HG03520 (cell line): ENCODE measurements at regions not wholly inside any gene's neighbourhood (a gene's known extent, or its start where the extent isn't known, plus 50 kb on each side); places are given as distances from the start of the nearest gene placed in this dataset.

Experiments
- ATAC-seq: cut with Tn5 transposase; IDR thresholded peaks from one replicate; pipeline ENCODE4 v1.9.1; 2021; ENCODE audit warnings: mild to moderate bottlenecking, moderate library complexity; ENCODE audit not compliant: unreplicated experiment

DNA sequence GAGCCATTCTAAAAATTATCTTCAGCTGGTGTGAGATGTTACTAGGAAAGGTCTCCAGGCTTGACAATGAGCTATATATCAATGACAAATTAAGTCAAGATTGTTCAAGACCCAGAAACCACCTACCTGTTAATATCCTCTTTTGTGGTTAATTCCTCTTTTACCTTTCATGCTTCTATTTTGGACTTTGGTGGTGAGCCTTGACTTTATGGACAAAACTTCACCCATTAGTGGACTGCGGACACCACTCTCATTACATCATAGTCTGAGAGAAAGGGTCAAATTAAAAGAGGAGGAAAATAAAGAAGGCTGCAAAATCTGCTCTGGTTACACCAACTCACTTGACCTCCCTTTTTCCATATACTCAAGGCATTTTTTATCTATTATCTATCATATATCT is 271.5 kb upstream of the TTC14 start:
- ATAC-seq: no peak

DNA sequence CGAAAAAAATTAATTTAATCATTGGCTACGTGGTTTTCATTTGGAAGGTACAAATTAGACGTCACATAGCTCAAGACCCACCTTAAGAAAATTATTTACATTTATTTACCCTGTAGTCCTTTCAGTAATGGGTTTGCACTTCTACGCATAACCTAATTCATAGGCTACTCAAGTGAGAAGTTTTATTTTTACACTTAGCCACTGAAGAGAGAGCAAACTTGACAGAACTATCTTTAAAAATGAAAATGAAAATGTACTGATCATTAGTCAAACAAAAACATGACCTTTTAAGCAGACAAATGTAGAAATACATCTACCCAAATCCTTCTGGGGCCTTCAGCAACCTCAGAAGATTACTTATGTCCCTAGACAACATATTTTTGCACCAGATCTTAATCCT is 269.4 kb upstream of the TTC14 start:
- ATAC-seq: peak; percentile 41

DNA sequence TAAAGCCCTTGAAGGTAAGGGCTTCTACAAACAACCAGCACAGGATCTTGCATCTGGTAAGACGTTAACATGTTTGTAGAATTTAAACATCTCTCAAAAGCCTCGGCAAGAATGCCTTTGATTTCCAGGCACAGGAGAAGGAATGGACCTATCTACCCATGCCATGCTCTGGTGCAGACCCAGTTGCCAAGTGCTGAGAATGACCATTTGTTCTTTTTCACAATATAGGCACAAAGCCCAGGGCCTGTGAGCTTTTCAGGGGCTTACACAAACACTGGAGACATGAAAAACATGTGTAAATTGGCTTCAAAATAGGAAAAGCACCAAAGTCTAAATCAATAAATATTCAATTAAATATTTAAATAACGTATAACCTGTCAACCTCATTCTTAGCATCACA is 266.9 kb upstream of the TTC14 start:
- ATAC-seq: no peak

DNA sequence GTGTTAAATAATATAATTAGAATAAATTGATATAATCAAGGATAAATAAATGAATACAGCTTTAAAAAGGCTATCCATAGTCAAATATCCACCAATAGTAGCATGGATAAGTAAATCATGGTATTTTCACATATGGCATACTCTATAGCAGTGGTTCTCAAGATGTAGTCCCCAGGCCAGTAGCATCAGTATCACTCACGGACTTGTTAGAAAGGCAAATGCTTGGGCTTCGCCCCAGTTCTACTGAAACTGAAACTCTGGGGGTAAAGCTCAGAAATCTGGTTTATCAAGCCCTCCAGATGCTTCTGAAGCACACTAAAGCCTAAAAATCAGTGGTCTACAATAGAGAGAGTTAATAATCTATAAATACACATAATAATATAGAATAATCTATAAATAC is 261.6 kb upstream of the TTC14 start:
- no peak for ATAC-seq

DNA sequence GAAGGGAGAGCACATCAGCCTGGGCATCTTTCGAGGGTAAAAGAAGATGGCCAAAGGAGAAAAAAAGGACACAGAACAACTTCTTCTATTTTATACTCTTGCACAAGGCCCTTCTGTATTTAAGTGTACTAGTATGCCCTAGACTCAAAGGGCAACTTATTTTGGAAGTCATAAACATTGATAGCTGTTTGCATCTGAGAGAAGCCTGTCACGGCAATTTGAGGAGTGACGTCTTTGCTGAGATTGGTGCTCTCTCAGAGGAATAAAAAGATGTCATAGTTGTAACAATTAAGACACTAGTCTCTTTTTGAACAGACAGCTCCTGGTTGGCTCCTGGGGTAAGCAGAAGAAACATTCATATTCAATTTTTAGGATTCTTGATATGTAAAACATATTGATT is 260.4 kb upstream of the TTC14 start:
- ATAC-seq: no peak

DNA sequence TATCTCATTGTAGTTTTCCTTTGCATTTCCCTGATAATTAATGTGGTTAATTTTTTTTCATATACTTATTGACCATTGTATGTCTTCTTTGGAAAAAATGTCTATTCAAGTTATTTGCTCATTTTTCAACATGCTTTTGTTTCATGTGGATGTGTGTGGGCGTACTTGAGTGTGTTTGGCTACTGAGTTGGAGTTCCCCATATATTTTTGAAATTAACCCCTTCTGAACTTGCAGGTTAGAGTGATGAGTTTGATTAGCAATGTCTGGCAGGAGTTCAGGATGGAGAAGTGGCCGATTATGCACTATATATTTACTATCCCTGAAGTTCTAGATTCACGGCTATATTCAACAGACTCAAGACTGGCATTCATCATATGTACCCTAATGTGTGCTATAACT is 250.4 kb upstream of the TTC14 start:
- ATAC-seq: no peak

DNA sequence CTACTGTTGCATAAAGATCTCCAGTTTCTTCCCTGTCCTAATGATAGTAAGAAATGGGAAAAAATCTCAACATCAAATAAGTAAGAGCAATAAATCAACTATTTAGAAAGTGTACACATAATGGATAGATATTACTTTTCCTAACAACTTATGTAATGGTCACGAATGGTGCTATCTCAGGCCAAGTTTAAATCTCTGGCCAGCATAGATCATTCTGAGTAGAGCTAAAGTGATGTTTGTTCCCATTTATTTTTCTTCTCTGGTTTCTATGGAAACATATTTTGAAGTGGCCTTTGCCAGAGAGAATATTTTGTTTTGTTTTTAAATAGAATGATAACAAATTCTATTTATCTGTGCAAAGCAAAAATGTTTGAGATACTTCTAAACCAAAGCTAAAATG is 249.7 kb upstream of the TTC14 start:
- ATAC-seq: no peak

DNA sequence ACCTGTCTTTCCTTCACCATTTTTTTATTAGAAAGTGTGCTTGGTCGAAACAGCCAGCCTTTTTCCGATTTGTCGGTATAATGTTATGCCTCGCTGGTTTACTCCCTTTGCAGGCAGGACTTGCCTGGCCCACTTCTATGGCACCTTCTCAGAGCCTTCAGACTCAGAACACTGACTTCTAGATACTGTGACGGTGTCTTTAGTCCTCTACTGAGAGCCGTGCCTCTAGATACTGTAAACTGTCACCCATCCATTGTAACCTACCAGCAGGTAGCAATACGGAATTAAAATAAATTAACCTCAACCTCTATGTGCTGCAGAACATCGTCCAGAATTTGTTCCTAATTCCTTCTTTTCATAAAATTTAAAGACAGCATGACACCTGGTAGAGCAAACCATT is 247.7 kb upstream of the TTC14 start:
- ATAC-seq: no peak

DNA sequence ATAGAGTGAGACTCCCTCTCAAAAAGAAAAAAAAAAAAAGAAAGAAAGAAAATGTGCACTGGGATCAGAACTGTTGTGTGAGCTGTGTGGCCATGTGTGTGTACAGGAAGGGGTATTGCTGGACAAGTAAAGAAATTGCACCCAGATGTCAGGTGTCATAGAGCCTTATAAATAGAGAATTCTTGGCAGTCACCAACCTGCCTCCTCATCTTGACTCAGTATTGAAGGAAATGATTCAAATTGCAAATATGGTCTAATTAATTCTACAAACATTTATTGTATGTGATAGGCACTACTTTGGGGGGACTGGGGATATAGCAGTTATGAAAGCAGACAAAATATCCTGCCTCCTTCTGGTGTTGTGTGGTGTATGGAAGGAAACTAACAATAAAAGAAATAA is 243.8 kb upstream of the TTC14 start:
- ATAC-seq: no peak

DNA sequence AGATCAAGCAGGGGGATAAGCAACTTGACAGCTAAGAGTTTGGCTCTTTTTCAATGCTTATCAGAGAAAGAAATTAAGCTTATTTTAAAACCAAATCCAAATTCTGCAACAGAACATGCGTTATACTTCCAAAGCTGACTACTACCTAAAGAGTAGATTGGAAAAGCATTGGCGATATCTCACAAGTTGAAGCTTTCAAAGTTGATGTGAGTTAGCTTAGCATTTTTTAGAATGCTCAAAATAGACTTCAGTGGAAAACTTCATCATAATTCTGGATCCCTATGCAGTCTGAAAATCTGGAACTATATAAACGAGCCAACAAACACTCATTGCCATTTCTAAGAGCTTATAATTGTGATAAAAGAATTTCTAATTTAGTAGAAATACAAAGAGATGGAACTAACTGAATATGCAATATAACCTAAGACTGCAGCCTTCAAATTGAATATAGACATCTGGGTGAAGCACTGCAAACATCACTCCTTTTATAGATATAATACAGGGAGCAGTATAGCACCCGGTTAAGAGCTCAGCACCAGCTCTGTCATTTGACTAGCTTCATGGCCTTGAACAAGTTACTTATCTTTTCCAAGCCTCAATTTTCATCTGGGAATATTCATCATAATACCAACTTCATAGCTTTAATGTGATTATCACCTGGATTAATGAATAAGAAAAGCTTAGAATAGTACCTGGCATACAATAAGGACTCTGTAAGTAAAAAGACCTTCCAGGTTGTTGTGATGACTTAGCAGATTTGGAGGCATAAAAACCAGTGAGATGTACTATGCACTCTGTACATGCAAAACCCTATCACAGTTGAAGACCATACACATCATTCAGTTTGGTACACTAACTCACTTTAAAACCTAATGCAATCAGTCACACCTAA is 242.7 kb upstream of the TTC14 start:
- ATAC-seq: no peak

DNA sequence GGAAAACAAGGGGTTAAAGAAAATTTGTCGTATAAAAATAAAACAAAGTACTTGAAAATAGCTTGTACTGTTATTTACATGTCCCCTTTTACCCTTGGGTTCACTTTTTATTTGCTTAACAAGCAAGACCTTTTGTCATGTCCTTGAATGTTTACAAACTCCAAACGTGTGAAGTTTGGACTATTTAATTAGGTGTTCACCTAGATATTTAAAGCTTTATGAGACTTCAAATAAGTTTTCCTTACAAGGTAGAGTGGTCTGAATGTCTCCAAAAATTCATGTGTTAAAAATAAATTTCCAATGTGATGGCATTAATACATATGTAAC is 242.0 kb upstream of the TTC14 start:
- ATAC-seq: no peak

DNA sequence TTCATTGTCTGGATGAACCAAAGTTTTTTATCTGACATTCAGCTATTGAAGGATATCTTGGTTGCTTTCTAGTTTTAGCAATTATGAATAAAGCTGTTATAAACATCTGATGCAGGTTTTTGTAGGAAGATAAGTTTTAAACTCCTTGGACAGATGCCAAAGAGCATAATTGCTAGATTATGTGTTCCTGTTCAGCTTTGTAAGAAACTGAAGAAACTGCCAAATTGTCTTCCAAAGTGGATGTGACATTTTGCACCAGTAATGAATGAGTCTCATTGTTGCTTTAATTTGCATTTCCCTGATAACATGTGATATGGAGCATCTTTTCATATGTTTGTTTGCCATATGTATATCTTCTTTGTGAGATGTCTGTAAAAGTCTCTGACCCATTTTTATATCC is 239.9 kb upstream of the TTC14 start:
- ATAC-seq: no peak

DNA sequence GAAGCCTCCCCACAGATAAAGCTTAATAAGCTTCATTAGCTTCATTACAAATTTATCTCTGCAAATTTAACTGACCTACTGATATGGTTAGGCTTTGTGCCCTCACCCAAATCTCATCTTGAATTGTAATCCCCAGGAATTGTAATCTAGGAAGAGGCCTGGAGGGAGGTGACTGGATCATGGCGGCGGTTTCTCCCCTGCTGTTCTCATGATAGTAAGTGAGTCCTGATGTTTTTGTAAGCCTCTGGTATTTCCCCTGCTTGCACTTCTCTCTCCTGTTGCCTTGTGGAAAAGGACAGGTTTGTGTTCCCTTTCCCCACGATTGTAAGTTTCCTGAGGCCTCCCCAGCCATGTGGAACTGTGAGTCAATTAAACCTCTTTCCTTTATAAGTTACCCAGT is 226.1 kb upstream of the TTC14 start:
- no peak for ATAC-seq

DNA sequence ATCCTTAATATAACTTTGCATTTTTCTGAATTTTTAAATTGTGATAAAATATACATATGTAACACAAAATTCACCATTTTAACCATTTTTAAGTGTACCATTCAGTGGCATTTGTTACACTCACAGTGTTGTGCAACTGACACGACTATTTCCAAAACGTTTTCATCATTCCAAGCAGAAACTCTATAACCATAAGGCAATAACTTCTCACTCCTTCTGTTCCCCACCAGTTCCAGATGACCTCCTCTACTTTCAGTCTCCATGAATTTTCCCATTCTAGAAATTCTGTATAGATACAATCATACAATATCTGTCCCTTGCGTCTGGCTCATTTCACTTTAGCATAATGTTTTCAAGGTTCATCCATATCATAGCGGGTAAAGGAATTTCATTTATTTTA is 223.5 kb upstream of the TTC14 start:
- no peak for ATAC-seq

DNA sequence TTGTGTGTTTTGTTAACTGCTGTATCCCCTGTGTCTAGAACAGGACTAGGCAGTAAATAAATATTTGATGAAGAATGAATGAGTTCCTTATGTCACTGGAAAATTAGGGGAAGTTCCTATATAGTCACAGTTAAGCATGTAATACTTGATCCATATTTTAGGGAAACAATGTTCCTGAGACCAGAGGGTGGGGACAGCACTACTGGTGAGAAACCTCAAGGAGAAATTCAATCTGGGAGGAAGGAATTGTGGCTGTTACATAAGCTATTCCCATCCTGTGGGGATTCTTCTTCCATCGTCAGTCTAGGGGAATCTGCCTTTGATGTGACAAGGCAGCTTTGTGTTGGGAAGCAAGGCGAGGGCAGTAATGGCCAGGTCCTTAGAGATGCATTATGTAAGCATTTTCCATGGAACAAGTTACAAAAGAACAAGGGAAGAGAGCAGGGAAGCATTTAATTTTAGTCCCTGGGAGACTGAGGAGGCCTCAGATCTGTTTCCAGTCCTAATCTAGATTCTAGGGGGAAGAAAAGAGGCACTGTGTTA is 219.3 kb upstream of the TTC14 start:
- ATAC-seq: no peak

DNA sequence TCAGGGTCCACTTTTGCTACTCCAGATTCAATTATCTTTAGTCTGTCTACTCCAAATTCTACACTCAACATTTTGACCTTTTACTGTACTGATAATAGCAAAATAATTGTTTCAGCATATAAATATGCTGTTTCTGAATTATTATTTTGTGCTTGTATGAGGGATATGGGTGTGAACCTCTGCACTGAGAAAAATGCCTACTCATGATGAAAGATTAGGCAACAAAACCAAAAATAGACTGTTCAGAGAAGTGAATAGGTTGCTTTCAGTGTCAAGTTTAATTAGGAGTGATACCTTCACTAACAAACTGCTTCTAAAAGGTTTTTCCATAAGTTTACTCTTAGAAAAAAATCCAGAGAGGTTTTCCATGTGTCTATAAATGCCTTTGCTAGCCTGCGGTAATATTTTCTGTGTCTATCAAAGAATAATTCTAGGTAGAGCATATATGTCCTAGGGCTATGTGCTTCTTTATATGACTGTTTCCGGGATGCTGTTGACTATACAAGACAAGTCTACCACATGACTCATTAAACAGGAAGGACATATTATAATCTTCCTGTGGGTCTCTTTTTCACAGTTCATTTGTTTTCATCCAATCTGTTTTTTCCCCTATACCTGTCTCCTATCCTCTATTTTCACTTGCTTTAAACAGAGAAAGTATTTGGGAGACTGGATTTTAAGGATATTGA is 218.5 kb upstream of the TTC14 start:
- ATAC-seq: no peak

DNA sequence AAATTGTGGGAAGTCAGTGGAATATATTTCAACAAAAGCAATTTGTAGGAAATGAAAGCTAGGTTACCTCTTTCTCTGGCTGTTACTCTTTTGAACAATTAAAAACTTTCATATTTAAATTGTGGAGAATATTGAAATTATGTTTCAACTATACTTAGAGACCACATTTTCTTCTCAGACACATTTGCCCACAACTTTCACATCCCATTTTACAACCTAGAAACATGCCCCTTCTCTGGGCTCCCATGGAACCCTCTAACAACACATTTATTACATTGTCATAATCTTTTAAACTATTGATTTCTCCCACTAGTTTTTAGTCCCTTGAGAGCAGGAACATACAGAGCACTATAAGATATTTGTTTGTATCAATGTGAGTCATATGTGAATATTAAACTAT is 211.7 kb upstream of the TTC14 start:
- no peak for ATAC-seq

DNA sequence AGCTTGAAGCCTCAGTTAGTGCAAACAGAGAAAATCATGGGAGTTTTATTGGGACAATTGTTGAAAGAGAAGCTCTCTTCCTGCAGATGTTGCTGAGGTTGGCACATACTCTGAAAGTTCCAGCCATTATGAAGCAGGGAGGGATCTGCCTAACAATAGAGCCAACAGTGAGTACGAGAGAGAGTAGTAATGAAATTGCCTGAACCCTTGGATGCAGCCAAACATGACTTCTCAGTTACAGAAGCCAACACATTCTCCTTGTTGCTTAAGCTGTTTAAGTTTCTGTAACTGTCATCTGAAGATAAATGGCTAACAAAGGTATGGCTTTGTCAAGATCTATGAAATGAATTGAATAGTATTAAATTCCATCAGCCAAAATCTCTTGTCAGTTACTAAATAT is 211.0 kb upstream of the TTC14 start:
- no peak for ATAC-seq

DNA sequence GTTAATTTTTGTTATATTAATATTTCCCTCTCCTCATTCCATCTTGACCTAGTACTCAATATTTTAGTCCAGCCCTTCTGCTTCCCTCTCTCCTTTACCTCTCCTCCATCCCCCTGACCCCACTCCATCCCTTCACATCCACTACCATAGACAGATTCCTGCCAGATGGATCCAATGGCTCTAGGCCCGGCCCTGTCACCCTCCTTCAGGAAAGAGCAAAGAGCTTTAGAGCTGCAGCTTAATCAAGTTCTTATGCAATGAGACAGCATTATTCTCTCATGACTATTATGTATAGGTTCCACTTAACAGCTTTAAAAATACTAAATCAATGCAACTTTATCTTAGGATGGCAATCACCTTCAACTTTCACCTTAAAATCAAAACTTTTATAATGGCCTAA is 200.7 kb upstream of the TTC14 start:
- no peak for ATAC-seq

DNA sequence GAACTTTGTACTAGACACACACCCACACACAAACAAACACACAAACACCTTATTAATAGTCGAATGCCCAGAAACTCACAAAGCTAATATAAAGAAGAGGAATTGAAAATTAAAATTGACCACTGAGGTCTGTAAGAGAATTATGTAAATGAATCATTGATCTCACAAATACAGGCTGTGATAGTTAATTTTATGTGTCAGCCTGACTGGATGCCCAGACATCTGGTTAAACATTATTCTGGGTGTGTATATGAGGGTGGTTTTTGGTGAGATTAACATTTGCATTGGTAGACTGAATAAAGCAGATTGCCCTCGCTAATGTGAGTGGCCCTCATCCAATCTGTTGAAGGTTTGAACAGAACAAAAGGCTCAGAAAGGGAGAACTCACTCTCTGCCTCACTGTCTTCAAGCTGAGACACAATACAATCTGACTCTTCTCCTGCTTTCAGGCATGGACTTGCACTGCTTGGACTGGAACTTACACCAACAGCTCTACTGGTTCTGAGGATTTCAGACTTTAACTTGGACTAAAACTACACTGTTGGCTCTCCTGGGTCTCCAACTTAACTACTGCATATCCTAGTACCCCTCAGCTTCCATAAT is 199.4 kb upstream of the TTC14 start:
- no peak for ATAC-seq

DNA sequence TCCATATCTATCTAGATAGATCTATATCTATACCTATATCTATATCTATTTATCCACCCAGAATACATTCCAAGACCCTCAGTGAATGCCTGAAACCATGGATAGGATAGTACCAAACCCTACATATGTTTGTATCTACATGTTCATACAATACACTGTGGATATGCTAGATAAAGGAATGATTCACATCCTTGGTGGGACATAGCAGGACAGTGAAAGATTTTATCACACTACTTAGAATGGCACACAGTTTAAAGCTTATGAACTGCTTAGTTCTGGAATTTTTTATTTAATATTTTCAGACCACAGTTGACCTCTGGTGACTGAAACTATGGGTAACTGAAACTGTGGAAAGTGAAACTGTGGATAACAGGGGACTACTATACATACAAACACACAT is 198.8 kb upstream of the TTC14 start:
- ATAC-seq: no peak

DNA sequence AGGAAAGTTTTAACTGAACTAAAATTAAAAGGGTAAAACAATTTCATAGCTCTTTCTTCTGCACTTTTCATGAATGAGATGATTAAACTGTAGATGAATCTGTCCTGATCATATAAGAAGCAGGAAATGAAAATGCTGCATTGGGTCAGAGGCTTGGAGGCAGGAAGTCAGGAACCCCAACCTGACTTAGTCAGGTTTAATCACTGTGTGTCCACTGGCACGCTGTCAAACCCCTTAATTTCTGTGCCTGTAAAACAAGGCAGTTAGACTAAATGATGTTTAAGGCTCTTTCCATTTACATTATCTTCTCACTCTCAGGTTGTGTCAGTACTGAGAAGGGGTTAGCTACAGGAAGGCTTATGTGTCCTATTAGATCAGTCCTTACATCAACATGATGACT is 193.3 kb upstream of the TTC14 start:
- no peak for ATAC-seq
